SIG-M5 treated with dmso at 0.1 percent for 504 hours (cell line): ENCODE measurements at regions not wholly inside any gene's neighbourhood (a gene's known extent, or its start where the extent isn't known, plus 50 kb on each side); places are given as distances from the start of the nearest gene placed in this dataset.

Experiments used
- DNase-seq: peaks from one replicate; lab custom pipeline; 2025; ENCODE audit not compliant: unreplicated experiment; lab: John Stamatoyannopoulos, UW

- DNase-seq = no peak
These were observed 1138.2 kb upstream of the TMEFF2 start for GRCh38 chr2:193332941-193333340.

- DNase-seq = no peak
These were observed 1136.9 kb upstream of the TMEFF2 start for GRCh38 chr2:193331676-193332075.

- no peak for DNase-seq
These were observed 1131.6 kb upstream of the TMEFF2 start for GRCh38 chr2:193326296-193326695.

- no peak for DNase-seq
These were observed 1120.8 kb upstream of the TMEFF2 start for GRCh38 chr2:193315428-193316091.

- no peak for DNase-seq
These were observed 1108.7 kb upstream of the TMEFF2 start for GRCh38 chr2:193303464-193303863.

- no peak for DNase-seq
These were observed 1099.6 kb upstream of the TMEFF2 start for GRCh38 chr2:193294371-193294770.

GRCh38 chr2:193279361-193279760 is 1084.6 kb upstream of the TMEFF2 start:
- no peak for DNase-seq

- DNase-seq = no peak
These were observed 1082.3 kb upstream of the TMEFF2 start for GRCh38 chr2:193276988-193277387.

GRCh38 chr2:193276560-193276959 is 1081.8 kb upstream of the TMEFF2 start:
- no peak for DNase-seq

- DNase-seq = no peak
These were observed 1081.3 kb upstream of the TMEFF2 start for GRCh38 chr2:193276069-193276468.

- peak; percentile 16 for DNase-seq
These were observed 1077.3 kb upstream of the TMEFF2 start for GRCh38 chr2:193272011-193272410.

GRCh38 chr2:193270816-193271215 is 1076.1 kb upstream of the TMEFF2 start:
- DNase-seq = no peak

GRCh38 chr2:193267496-193268002 is 1072.8 kb upstream of the TMEFF2 start:
- no peak for DNase-seq

GRCh38 chr2:193253014-193253530 is 1058.3 kb upstream of the TMEFF2 start:
- DNase-seq = no peak

- no peak for DNase-seq
These were observed 1057.2 kb upstream of the TMEFF2 start for GRCh38 chr2:193251909-193252308.

GRCh38 chr2:193250389-193250788 is 1055.7 kb upstream of the TMEFF2 start:
- DNase-seq = no peak

GRCh38 chr2:193240752-193241151 is 1046.0 kb upstream of the TMEFF2 start:
- peak; percentile 6 for DNase-seq

GRCh38 chr2:193231634-193232033 is 1036.9 kb upstream of the TMEFF2 start:
- no peak for DNase-seq

- no peak for DNase-seq
These were observed 1033.5 kb upstream of the TMEFF2 start for GRCh38 chr2:193228276-193228675.

- no peak for DNase-seq
These were observed 1027.7 kb upstream of the TMEFF2 start for GRCh38 chr2:193222454-193222853.

- no peak for DNase-seq
These were observed 1024.7 kb upstream of the TMEFF2 start for GRCh38 chr2:193219413-193219812.

GRCh38 chr2:193201583-193201982 is 1006.9 kb upstream of the TMEFF2 start:
- no peak for DNase-seq

GRCh38 chr2:193199322-193199721 is 1004.6 kb upstream of the TMEFF2 start:
- no peak for DNase-seq
